Vagina (tissue), 2 donors: ENCODE measurements at regions not wholly inside any gene's neighbourhood (a gene's known extent, or its start where the extent isn't known, plus 50 kb on each side); places are given as distances from the start of the nearest gene placed in this dataset.

Source experiments
- CTCF ChIP-seq, 3 experiments: fragments of 450-650 bp in 2 of 3; fragments of 200-600 bp in 1 of 3; sonication (generic) in 1 of 3; IDR thresholded peaks; one replicate each; pipeline ENCODE4 v1.5.1; 2017 to 2019; ENCODE audit warnings: antibody characterized with exemption in 3 of 3, mild to moderate bottlenecking in 2 of 3, moderate library complexity in 2 of 3
- POLR2A ChIP-seq, 2 donors: fragments of 450-650 bp; IDR thresholded peaks; one replicate each; pipeline ENCODE4 v1.6.1; 2017; ENCODE audit warnings: antibody characterized with exemption in 2 of 2, mild to moderate bottlenecking in 2 of 2, moderate library complexity in 2 of 2
- POLR2AphosphoS5 ChIP-seq, 2 donors: sonication (generic); formaldehyde crosslinking; IDR thresholded peaks; one replicate each; pipeline ENCODE4 v1.9.0; 2017; ENCODE audit warnings: antibody characterized with exemption in 2 of 2, mild to moderate bottlenecking in 2 of 2, low read depth in 1 of 2; ENCODE audit not compliant: insufficient read depth in 1 of 2

- TF ChIP-seq CTCF (IDR thresholded peaks at IDR 0.05) (no peak), POLR2A (IDR thresholded peaks at IDR 0.05) (no peak), POLR2AphosphoS5 (IDR thresholded peaks at IDR 0.05; ENCODE audit: insufficient read depth in 1 of 2, low read depth in 1 of 2) (no peak)
These were observed 616.0 kb downstream of the USP25 start for GRCh38 chr21:16345757-16346156.
